ENCODE measurements at regions not wholly inside any gene's neighbourhood (a gene's known extent, or its start where the extent isn't known, plus 50 kb on each side); places are given as distances from the start of the nearest gene placed in this dataset.
"Not testable (repeated sequence)": the region's sequence is repeated elsewhere in the genome, so short reads cannot be mapped to it uniquely, and the experiment has no call there.

DNA sequence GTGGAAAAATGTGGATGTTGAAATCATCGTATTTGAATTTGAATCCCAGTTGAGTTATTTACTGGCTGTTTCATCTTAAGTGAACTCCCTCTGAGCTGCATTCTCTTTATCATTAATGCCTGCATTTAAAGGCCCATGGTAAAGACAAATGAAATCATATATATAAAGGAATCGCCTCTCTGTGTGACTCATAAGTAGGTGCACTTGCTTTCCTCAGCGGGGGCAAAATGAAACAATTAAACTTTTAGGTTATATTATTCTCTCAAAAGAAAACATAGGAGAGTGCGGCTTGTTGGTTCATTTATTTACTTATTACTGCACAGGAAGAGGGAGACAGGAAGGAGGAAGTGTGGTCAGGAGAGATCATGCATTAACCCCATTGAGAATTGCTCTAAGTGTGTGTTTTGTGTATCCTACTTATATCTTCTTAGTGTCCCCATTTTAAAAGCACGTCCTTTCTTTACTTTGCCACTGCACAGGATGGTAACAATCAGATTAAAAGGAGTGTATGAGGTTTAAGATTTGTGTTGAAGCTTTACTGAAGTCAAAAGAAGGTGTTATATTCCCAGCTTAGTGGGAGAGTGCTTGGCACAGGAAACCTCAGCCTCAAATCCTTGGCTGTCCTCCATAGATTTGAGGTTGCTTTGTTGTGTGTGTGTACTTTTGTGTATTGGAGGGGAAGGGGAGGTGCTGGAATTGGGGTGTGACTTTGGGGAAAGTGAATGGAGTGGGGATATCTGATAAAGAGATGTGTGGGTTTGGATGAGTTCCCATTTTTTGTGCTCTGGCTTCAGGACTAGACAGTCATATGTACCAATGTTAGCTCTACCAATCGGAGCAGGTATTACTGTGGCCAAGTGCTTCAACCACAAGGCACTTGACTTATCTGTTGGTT, 595.8 kb upstream of the NR2F2 start:
- DNase-seq = peak; percentile 29

DNA sequence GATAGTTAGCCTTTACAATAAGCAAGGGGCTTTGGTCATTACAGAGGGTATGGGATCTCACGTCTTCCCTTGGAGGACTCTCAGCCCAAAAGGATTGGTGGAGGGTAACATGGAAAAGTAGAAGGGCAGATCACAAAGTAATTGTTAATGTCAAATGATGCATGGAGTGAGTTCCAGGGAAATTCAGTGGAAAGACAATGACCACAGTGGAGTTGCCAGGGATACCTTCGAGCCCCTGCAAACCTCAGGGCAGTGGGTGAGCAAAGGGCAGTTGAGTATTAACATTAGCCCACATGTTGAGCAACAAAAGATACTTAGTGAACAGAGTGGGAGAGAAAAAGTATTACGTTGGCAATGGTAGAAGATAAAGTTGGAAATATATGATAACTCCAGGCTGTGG, 593.4 kb upstream of the NR2F2 start:
- no peak for DNase-seq

DNA sequence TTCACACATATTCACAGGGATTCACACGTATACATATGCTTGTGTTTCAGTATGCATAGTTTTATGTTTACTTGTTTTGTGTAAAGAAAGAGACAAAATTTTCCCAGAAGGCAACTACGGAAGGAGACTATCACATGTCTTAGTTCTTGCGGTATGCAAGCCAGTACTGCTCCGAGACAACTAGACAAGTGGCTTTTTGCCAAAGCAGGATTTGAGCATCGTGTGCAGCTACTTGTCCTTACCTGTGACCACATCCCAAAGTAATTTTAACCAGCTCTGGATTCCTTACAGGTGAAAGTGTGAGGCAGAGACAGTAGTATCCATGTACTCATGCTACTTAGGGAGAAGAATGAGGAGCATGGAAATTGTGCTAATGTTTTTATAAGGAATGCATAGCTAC, 591.4 kb upstream of the NR2F2 start:
- DNase-seq = no peak

DNA sequence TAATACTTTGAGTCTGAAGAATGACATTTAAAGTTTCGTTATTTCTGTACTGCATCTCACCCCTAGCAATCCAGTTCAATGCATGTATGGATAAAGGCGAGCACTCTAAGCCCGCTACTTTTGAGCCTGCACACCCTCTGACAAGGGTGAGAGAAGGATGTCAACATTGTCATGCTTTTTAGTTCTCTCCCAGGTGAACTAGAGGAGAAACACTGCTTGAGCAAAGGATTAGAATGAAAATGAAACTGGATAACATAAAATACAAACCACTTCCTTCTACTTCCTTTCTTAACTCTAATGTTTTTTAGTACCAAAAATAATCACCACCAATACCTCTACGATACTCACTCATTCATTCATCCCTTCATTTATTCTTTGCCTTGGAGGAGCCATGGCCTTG, 588.7 kb upstream of the NR2F2 start:
- DNase-seq = no peak

DNA sequence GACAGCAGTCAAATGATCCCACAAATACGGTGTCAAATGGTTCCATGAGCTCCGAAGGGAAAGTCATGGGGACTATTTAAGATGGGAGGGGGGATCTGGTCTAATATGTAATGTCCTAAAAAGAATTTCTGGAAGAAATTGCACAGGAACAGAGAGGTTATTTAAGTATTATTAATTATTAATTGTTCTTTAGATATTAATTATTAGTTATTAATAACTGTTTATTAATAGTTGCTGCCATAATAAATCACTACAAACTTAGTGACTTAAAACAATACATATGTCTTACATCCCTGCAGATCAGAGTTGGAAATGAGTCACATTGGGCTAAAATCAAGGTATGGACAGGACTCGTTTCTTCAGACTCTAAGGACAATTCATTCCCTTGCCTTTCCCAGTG, 588.2 kb upstream of the NR2F2 start:
- DNase-seq = no peak

DNA sequence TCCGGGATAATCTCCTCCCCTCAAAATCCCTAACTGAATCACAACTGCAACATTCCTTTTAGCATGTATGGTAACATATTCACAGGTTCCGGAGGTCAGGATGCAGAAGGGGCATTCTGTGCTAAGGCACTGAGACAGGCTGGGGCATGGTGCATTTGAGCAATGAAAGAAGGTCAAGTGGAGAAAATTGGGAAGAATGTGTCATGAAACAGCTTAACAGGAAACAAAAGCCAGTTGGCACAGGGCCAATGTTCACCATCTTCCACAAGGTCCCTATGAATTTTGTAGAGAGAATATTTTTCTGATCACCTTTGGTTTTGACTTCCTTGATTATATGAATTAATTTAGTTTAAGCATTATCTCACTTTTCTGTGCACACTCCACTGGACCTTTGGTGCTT, 587.7 kb upstream of the NR2F2 start:
- peak; percentile 6 for DNase-seq

DNA sequence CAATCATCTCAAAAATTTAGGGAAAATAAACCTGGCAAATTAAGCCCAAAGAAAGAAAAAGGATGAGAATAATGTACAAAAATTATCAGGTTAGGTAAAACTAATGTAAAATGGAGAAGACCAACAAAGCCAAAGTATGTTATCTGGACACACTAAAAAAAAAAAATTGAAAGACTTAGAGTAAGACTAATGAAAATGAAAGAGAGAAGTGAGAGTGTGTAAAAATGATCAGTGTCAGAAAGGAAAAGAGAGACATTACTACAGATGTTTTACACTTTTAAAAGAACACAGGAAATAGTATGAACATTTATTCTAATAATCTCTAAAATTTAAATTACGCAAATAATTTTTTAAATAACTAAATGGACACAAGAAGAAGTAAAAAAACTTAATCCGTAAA, 573.3 kb upstream of the NR2F2 start:
- DNase-seq = no peak

DNA sequence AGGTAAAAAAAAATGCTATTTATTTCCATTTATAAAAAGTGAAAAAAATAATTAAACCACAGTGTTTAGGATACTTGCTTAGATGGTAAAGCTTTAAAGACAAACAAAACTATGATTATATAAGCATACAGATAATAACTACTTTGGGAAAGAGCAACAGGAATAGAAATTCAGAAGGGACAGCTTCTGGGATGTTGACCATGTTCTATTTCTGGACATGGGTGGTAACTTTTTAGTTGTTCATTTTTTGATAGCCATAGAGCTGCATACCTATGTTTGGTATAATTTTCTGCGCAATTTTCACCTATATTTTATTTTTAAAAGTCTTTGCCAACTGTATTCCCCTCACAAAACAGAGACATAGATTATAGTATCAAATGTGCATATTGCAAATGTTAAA, 572.0 kb upstream of the NR2F2 start:
- no peak for DNase-seq

DNA sequence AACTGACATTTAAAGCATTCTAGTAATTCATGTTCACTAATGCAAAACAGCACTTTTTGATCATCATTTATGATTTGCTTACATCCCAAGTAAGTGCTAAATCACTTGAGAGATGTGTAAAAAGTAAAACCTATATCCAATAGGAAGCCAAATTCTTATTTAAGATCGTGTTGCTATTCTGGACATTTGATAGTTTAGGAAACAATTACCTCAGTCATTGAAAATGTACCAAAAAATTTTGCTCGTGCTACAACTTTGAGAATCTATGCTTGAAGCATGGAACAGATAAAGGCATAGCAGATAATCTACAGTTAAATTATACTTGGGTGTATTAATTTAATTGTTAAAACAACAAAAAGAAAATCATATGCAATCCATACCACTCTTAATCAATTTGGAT, 571.6 kb upstream of the NR2F2 start:
- DNase-seq = no peak

DNA sequence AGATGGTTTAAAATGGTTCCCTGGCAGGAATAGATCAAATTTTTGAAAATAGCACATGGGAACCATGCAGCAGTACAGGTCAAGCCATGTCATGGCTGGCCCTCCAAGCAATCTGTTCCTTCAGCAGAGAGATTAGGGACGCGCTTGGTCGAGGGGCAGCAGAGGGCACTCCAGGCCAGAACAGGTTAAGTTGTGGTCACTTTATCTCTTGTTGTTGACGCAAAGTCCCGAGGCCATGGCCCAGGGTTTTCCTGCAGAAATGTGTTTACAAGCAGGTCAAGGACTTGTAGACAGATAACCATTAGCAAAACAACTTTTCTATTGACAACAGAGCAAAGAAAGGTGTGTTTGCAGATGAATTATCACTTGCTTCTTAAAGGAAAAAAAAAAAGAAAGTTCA, 570.0 kb upstream of the NR2F2 start:
- DNase-seq = no peak

DNA sequence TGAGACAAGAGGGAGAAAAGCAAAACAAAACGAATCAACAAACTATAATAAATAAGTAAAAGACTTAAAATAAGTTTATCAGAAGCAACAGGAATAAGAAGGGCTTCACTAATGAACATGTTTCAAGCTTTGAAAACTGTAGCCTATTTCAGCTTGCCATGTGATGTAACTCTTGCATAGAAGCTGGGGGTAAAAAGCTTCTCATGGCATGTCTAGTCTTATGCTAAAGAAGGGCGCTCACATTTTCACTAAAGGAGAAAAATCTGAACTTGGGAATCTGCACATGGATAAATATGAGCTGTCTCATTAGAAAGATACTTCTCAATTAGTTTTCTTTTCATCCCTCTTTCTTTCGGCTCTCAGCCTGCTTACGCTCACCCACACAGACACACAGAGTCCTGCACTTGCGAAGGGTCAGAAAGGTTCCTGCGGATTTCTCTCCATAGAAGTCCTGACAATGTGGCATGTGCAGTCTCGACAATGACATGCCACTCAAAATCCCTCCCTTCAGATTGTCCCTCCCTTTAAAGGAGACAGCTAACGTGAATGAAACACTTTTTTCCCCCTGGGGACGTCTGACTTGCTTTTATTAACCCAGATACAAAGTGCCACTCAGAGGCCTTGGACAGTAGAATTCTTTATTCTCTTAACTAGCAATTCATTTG, 568.9 kb upstream of the NR2F2 start:
- DNase-seq = no peak

DNA sequence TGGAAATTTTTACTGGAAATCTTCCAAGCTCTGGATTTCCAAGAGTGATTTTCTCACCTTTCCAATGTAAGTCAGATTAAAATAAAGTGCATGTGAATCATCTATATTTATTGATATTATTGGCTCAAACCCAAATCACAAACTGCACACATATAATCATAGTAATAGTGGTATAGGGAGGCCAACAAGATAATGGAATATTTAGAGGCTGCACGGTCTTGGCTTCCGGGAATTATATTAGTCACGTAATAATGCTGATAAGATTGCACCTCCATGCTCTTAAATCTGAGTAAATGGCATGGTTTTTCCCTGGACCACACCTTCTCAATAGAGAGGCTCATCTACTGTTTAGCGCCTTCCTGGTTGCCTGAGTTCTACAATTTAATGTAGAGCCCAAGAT, 567.1 kb upstream of the NR2F2 start:
- DNase-seq = no peak

DNA sequence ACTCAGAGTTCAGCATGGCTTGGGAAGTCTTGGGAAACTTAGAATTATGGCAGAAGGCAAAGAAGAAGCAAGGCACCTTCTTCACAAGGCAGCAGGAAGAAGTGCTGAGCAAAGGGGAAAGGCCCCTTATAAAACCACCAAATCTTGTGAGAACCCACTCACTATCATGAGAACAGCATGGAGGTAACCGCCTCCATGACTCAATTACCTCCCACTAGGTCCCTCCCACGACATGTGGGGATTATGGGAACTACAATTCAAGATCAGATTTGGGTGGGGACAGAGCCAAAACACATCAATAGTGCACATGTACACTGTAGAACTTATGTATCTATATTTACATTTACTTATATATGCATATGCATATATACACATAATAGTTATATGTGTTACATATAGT, 565.3 kb upstream of the NR2F2 start:
- DNase-seq = no peak

DNA sequence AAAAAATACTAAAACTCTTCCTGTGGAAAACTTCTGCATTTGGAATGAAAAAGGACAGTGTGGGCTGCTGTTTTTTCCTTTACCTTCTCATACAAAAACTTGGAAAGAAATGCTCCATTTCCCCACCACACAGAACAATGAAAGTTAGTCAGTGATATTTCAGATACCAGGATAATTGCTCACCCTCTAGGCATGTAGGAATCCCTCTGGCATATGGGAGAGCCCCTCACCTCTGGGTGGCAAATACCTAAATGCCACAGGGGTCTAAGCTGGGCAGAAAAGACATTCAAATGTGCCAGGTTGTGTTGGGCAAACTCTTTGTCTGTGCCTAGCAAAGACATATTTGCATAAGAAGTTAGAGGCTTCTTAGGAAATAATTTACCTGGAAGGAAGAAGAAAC, 560.3 kb upstream of the NR2F2 start:
- DNase-seq = no peak

DNA sequence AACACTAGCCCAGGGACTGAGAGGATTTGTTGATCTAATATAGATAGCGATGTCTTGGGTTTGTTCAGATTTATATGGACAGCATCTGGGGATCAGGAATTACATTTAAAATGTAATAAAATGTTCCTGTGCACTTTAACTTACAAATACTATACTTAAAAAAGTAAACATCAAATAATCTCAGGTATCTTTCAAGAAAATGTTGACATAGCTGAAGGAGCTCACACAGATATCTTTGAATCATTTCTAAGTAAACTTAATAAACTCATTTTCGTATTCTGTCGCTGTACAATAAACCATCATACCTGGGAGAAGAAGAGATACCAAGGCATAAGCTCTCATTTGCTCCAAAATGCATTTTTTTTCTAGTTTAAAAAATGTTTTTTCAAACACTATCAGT, 557.5 kb upstream of the NR2F2 start:
- no peak for DNase-seq

DNA sequence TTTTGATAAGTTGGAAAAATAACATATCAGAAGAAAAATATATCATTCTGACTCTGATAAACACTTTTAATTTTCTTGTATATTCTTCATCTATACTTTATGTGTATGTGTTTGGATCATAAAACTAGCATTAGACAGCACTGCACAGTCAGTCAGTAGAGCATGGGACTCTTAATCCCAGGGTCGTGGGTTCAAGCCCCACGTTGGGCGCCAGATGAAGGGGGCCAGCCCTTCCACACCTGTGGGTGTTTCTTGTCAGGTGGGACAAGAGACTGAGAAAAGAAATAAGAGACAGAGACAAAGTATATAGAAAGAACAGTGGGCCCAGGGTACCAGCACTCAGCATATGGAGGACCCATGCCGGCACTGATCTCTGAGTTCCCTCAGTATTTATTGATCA, 546.0 kb upstream of the NR2F2 start:
- DNase-seq = no peak

DNA sequence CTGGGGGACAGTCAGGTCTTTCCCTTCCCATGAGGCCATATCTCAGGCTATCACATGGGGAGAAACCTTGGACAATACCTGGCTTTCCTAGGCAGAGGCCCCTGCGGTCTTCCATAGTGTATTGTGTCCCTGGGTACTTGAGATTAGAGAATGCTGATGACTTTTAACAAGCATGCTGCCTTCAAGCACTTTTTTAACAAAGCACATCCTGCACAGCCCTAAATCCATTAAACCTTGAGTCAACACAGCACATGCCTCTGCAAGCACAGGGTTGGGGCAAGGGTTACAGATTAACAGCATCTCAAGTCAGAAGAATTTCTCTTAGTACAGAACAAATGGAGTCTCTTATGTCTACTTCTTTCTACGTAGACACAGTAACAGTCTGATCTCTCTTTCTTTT, 545.2 kb upstream of the NR2F2 start:
- DNase-seq = not testable (repeated sequence)

DNA sequence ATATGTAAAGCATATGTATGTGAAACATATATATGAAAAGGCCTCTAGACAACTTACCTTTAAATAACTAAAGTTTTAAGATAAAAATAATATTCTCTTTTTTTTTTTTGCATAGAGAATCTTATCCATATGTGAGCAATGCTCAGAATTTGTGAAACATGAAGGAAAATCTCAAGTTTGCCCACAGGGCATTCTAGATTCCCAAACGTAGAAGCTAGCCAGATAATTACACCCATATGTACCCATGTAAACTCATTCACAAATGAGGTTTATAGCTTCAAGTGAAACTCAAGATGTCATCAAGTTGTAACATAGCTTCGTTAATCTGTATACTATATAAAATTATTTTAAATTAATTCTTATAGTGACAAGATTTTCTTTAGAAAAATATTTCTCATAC, 537.3 kb upstream of the NR2F2 start:
- DNase-seq = no peak

DNA sequence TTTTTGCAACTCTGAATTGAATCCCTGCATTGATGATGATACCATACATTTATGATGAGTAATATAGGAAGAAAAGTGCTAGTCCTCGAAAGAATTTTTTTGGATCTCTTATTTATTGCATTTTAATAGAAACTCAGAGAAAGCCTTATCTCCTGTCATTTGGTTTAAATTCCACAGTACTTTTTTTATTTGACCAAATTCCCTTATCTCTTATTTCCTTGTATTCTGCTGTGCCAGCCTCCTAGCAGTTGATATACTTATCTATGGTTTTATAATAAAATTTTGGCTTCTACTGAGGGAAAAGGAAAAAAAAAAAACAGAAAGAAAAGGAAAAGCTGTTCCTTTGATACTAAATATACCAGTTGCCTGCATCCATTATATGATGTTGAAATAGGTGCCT, 535.1 kb upstream of the NR2F2 start:
- no peak for DNase-seq

DNA sequence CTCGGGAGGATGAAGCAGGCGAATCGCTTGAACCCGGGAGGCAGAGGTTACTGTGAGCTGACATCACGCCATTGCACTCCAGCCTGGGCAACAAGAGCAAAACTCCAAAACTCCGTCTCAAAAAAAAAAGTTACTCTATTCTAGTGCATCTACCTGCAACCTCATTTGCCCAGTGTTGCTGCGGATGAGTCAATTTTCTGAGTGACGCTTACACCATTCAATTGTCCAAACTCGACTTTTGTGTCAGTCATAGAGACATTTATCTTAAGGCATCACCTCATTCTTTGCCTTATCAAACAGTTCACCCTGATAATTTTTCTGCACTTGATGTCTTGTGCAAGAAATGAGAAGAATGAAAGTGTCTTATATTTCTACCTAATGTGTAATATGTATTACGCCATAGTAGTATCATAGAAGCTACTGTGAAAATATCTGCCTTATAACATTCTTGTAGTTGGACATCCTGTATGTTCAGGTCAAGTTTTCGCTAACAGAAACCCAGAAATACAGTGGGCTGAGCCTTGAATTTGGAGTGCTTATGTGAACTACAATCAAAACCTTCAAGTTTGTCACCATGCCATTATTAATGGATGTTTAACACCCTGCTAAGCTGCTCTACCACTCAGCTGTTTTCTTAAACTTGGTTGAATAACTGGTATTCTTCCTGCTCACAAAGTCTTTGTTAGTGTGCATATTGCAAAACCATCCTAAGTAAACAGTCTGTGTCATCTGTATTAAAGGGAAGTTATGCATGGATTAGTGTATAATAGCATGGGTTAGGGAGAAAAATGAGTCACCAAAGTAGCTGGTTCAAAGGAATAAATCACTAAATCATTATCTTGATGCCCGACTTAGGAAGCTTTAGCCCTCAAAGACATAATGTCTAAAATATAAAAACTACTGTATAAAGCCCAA, 531.0 kb upstream of the NR2F2 start:
- DNase-seq = no peak

DNA sequence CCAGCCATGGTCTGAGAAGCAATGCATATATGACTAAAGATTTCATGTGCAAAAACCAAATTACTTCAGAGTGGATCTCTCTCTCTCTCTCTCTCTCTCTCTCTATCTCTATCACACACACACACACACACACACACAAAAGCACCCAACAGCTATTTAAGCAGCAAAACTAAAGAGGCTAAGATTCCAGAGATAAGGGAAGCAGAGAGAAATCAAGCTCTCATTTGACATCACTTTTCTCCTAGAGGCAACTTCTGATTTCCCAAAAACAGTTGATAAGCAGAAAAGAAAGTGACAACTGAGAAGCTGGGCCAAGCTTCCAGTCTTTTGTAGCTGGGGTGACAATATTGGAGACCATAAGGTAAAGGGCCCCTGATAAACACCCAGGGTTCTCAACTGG, 526.0 kb upstream of the NR2F2 start:
- no peak for DNase-seq

DNA sequence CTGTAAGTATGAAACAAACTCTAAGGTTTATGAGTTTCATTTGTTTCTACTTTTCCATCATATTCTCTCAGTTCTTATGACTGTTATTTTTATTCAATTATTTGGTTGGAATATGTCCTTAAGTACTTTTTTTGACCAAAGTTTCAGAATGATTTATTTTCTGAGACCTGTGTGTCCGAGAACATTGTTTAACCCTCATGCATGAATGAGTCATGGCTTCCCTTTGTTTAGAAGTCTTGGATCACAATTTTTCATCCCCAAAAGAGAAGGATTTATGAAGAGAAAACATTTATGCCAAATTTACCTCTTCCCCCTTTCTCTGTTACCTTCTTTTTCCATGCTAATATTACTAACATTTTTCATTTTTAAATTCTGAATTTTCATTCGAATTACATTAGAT, 518.0 kb upstream of the NR2F2 start:
- DNase-seq = no peak

DNA sequence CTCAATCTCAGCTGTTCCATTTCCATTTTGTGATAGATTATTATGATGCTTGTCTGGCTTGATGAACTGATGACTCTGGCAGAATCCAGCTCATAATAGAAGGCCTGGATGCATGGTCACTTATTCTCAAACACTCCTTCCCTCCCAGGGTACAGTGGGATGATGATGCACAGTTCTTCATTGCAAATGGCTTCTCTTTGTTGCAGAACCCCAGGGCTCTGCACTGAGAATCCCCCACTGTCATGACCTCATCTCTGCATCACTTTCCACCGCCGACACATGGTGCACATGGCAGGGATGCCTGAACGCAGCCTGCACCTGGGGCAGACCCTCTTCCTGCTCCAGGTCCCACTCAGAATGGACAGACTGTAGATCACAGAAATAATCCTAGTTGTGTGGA, 515.6 kb upstream of the NR2F2 start:
- DNase-seq = no peak

DNA sequence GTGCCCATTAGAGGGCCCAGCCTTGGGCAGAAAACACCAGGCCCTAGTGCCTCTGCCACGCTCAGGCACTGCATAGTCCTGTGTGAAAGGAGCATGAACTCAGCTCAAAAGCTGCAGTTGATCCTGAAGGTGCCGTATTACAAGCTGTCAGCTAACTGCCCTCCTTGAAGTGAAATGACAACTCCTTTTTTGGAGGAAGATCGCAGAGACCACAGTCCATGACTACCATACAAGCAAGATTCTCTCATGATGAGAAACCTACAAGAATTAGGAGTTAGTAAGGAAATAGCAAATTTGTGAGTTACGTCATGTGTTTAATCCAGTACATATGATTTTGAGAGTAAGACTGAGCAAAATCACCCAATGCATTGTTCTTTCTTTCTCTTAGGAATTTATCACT, 513.9 kb upstream of the NR2F2 start:
- DNase-seq = no peak

Data from NCI-H2029 (cell line).